ENCODE measurements at regions not wholly inside any gene's neighbourhood (a gene's known extent, or its start where the extent isn't known, plus 50 kb on each side); places are given as distances from the start of the nearest gene placed in this dataset.
"Not testable (repeated sequence)": the region's sequence is repeated elsewhere in the genome, so short reads cannot be mapped to it uniquely, and the experiment has no call there.

- DNase-seq = no peak
These were observed 245.3 kb downstream of the PARN start for GRCh38 chr16:14384745-14385144.

DNA sequence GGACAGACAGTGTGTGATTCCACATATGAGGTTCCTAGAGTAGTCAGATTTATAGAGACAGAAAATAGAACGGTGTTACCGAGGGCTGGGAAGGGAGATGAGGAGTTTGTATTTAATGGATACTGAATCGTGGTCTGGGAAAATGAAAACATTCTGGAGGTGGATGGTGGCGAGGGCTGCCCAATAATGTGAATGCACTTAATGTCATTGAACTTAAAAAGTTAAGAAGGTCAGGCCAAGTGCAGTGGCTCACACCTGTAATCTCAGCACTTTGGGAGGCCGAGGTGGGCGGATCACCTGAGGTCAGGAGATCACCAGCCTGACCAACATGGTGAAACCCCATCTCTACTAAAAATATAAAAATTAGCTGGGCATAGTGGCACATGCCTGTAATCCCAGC lies 246.2 kb downstream of the PARN start:
- not testable (repeated sequence) for DNase-seq

GRCh38 chr16:14378689-14379467 lies 251.2 kb downstream of the PARN start:
- no peak for DNase-seq

DNA sequence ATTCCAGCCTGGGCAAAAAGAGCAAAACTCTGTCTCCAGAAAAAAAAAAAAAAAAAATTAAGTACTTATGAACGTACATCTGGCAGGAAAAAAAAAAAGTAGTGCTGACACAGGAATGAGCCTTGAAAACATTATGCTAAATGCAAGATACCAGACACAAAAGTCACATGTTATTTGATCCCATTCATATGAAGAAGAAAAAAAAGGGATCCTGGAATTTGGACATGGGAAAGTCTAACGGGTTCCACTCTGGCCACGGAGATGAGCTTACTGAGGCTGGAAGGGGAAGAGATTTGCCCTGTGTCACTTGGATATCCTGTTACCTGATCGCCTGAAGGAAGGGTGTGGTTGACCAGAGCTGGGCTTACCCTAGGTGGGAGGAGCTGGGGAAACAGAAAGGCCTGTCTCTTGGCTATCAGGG lies 251.9 kb downstream of the PARN start:
- no peak for DNase-seq

DNA sequence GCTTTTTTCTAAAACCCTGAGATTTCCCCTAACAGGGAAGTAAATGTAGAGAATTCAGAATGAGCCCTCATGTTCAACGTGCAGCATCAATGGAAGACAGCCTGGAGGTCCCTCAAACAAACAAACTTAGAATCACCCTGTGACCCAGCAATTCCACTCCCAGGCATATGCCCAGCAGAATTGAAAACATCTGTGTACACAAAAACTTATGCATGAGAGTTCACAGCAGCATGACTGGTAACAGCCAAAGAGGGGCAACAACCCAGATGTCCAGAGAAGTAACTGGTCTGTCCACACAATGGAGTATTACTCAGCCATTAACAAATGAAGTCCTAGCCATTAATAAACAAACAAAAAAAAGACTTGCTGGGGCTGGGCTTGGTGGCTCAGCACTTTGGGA lies 252.7 kb downstream of the PARN start:
- no peak for DNase-seq

DNA sequence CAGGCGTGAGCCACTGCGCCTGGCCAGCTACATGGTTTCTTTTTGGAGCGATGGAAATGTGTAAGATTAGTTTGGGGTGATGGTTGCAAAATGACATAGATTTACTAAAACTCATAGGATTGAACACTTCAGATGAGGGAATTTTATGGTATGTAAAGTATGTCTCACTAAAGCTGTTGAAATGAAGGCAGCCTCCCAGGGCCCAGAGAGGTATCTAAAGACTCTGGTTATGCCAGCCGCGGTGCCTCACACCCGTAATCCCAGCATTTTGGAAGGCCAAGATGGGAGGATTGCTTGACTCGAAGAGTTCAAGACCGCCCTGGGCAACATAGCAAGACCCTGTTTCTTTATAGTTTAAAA lies 254.9 kb downstream of the PARN start:
- DNase-seq = no peak

DNA sequence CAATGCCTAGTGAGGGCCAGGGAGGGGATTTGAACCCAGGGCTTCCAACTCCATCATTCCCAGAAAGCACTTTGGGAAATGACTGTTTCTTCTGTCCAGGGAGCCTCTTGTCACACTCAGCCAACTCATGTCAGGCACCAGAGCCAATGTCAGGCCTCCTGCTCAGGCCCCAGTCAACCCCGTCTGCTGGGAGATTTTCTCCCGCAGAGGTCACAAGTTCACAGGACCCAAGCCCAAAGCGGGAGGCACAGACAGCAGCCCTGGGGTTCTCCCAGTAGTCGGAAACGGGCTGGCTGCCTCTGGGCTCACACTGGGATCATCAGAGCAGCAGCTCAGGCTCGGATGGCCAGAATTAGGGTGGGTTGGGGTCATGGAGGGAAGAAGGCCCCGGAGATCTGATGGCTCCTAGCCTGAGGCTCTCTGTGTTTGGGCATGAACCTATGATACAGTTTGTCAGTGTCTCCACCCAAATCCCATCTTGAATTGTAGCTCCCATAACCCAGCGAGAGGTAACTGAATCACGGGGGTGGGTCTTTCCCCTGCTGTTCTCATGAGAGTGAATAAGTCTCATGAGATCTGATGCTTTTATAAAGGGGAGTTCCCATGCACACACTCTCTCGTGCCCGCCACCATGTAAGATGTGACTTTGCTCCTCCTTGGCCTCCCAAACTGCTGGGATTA lies 255.5 kb downstream of the PARN start:
- no peak for DNase-seq

- no peak for DNase-seq
These were observed 256.2 kb downstream of the PARN start for GRCh38 chr16:14373896-14374295.

GRCh38 chr16:14373406-14373805 lies 256.7 kb downstream of the PARN start:
- DNase-seq = no peak

GRCh38 chr16:14372471-14372870 lies 257.6 kb downstream of the PARN start:
- DNase-seq = no peak

GRCh38 chr16:14371778-14372431 lies 258.2 kb downstream of the PARN start:
- no peak for DNase-seq

- DNase-seq = no peak
These were observed 259.3 kb downstream of the PARN start for GRCh38 chr16:14370736-14371234.

GRCh38 chr16:14369734-14370598 lies 260.1 kb downstream of the PARN start:
- DNase-seq = no peak

DNA sequence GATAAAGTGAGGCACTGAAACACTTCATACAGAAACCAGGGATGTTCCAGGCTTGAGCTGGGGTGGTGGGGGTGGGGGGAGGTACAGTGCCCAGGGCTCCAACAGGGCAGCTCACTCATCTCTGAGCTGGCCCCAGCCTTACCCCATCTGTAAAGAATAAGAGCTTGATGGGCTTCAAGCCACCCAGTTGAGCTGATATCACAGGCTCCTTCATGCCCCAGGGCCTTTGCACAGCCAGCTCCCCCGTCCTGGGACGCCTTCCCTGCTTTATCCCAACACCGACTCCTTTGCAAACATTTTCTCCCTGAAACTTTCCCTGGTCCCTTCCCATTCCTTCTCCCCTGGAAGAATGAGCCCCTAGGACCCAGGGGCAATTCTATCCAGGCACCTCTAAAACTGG lies 261.7 kb downstream of the PARN start:
- DNase-seq = no peak

DNA sequence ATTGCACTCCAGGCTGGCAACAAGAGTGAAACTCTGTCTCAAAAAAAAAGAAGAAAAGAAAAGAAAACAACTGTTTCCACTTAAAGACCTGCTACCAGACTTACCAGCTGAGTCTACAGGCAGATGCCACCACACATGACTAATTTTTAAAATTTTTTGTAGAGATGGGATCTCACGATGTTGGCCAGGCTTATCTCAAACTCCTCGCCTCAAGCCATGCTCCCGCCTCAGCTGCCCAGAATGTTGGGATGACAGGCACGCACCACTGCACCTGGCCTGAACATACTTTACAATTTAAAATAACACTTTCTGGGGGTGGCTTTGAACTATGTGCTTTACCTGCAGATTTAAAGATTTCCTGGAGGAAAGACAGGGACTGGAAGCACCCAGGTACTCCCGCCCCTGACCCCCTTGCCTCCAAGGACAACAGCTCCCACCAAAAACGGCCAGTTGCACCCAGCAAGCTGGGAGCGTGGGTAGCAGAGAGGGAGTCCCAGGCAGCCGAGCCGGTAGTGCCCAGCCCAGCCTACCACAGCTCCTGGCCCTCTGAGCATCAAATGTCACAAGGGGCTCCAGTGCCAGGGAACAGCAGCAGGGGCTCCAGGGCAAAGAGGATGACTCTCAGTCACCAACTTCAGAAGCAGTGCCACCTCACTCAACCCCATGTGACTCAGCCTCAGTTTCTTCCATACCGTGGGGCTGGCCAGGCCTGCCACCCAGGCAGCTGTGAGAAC lies 262.9 kb downstream of the PARN start:
- DNase-seq = no peak

GRCh38 chr16:14366447-14366846 lies 263.6 kb downstream of the PARN start:
- no peak for DNase-seq

DNA sequence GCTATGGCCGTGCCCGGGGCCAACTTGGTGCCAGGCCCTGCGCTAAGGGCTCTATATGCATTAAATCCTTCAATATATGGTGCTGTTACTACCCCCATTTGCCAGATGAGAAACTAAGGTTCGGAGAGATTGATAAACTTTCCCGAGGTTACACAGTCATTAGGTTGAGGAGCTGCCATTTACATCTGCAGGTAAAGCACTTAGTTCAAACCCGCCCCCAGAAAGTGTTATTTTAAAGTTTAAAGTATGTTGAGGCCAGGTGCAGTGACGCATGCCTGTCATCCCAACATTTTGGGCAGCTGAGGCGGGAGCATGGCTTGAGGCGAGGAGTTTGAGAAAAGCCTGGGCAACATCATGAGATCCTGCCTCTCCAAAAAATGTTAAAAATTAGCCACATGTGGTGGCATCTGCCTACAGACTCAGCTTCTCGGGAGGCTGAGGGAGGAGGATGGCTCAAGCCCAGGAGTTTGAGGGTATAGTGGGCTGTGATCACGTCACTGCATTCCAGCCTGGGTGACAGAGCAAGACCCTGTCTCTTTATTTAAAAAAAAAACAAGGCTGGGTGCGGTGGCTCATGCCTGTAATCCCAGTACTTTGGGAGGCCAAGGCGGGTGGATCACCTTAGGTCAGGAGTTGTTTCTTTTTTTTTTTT lies 264.7 kb downstream of the PARN start:
- DNase-seq = no peak

- peak; percentile 46 for DNase-seq
These were observed 265.5 kb downstream of the PARN start for GRCh38 chr16:14364386-14365199.

DNA sequence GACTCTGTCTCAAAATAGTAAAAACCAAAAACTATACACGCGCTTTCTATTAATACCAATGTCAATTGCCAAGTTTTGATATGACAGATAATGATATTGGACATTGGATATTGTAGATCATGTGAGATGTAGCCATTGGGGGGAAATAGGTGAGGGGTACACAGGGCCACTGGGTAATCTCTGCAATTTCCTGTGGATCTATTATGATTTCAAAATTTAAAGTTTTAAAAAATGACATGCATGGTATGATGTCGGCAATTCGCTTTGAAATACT lies 266.0 kb downstream of the PARN start:
- no peak for DNase-seq

DNA sequence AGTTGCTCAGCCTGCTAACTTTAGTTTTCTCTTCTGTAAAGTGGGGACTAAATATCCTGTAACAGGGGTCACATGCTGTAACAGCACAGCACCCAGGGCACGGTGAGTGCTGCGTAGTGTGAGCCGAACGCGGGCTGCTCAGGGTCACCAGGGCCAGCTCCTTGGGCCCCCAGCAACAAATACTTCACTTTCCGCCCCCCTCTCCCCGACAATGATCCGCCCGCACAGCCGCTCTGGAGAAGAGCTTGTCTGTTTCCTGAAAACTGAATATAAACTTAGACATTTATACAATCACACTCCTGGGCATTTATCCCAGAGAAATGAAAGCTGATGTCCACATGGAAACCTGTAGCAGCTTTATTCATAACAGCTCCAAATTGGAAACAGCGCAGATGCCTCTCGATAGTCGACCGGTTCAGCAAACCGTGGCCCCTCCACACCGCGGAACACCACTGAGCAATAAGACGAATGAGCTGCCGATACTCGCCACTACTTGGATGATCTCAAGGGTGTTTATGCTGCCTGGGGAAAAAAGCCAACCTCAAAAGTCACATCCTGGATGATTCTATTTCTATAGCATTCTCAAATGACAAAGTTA lies 267.2 kb downstream of the PARN start:
- no peak for DNase-seq
